MM.1S (cell line): ENCODE measurements at regions not wholly inside any gene's neighbourhood (a gene's known extent, or its start where the extent isn't known, plus 50 kb on each side); places are given as distances from the start of the nearest gene placed in this dataset.

Experiments
- DNase-seq: peaks from one replicate; pipeline ENCODE4 v3.0.0-alpha.2; 2015
- H2AFZ ChIP-seq: fragments of 300-600 bp; sonication (generic); 2 replicates; pipeline ENCODE4 v1.6.0; 2016; ENCODE audit warnings: antibody characterized with exemption, low read length
- H3F3A ChIP-seq: fragments of 300-600 bp; sonication (generic); 2 replicates; pipeline ENCODE4 v1.6.1; 2016; ENCODE audit warnings: mild to moderate bottlenecking, antibody characterized with exemption, low read length, moderate library complexity, mixed read lengths; ENCODE audit not compliant: insufficient read depth
- H3K27ac ChIP-seq: fragments of 300-600 bp; sonication (generic); 2 replicates; pipeline ENCODE4 v1.5.1; 2016; ENCODE audit warnings: mild to moderate bottlenecking, low read length
- H3K27me3 ChIP-seq: fragments of 300-600 bp; sonication (generic); replicated peaks from 2 replicates; pipeline ENCODE4 v1.6.0; 2016; ENCODE audit warnings: low read length; ENCODE audit not compliant: insufficient read depth
- H3K36me3 ChIP-seq: fragments of 300-600 bp; sonication (generic); replicated peaks from 2 replicates; pipeline ENCODE4 v1.6.1; 2016; ENCODE audit warnings: mild to moderate bottlenecking, low read length, mixed read lengths; ENCODE audit not compliant: insufficient read depth
- H3K4me1 ChIP-seq: fragments of 300-600 bp; sonication (generic); 2 replicates; pipeline ENCODE4 v1.6.1; 2016; ENCODE audit warnings: low read length, mixed read lengths
- H3K4me2 ChIP-seq: fragments of 300-600 bp; sonication (generic); 2 replicates; pipeline ENCODE4 v1.6.0; 2016; ENCODE audit warnings: low read depth, low read length
- H3K4me3 ChIP-seq: fragments of 300-600 bp; sonication (generic); 2 replicates; pipeline ENCODE4 v1.5.1; 2016; ENCODE audit warnings: low read length, mixed read lengths
- H3K79me2 ChIP-seq: fragments of 300-600 bp; sonication (generic); 2 replicates; pipeline ENCODE4 v1.6.1; 2016; ENCODE audit warnings: mixed run types, low read length, mixed read lengths
- H3K9ac ChIP-seq: fragments of 300-600 bp; sonication (generic); 2 replicates; pipeline ENCODE4 v1.6.1; 2016; ENCODE audit warnings: low read length, mixed read lengths
- H3K9me2 ChIP-seq: fragments of 300-600 bp; sonication (generic); replicated peaks from 2 replicates; pipeline ENCODE4 v1.6.1; 2016; ENCODE audit warnings: mild to moderate bottlenecking, low read length, mixed read lengths; ENCODE audit not compliant: insufficient read depth
- H3K9me3 ChIP-seq: fragments of 300-600 bp; sonication (generic); replicated peaks from 2 replicates; pipeline ENCODE4 v1.6.1; 2016; ENCODE audit warnings: mild to moderate bottlenecking, low read length, mixed read lengths; ENCODE audit not compliant: insufficient read depth
- H4K20me1 ChIP-seq: fragments of 300-600 bp; sonication (generic); 2 replicates; pipeline ENCODE4 v1.6.1; 2016; ENCODE audit warnings: mild to moderate bottlenecking, low read length, moderate library complexity, mixed read lengths; ENCODE audit not compliant: insufficient read depth
- EZH2 ChIP-seq: fragments of 300-600 bp; sonication (generic); optimal IDR thresholded peaks from 2 replicates; pipeline ENCODE3; 2017; ENCODE audit warnings: low read depth, mild to moderate bottlenecking, antibody characterized with exemption, low read length, mixed read lengths
- EZH2phosphoT487 ChIP-seq: fragments of 300-600 bp; sonication (generic); IDR thresholded peaks from 2 replicates; pipeline ENCODE4 v1.6.1; 2018; ENCODE audit warnings: antibody characterized with exemption, low read length
- TF ChIP-seq, protein P1 (sequence below): fragments of 300-600 bp; sonication (generic); IDR thresholded peaks from 2 replicates; pipeline ENCODE4 v1.5.1; 2016; ENCODE audit warnings: antibody characterized with exemption, low read length, mixed read lengths

DNA sequence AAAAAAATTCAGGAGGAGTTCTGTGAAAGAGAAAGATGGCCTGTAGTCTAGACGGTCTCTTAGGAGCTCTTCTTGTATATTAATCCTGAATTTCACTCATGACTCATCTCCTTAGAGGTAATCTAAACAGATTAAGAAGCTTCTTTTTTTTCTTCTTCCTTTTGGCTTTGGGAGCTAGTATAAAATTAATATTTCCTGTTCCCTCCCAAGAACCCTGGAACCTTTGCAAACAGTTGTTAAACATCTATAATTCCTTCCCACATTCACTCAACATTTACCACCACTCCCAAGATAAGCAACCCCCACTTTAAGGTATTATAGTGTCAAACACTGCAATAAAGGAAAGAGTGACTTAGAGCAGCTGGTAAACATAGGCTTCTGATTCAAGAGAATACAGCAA lies 146.4 kb upstream of the EDNRA start:
- no peaks in the 10 kb centered on the region for H3F3A ChIP-seq

DNA sequence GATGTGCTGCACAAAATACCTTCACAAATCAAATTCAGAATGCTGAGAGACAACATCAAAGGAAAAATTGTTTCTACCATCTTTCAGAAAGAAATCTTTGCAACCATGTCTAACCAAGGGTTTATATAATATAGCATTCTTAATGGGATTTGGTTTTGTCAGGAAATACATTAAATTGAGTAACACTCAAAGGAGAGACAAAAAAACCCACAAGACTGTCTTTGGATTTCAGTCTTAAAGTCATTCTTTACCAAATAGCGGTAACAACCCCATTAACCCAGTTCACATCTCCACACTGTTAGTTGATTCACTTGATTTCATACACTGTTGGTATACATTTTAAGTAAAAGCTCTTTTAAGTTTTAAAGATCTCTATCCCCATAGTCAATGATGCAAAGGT lies 145.7 kb upstream of the EDNRA start:
- no peaks in the 10 kb centered on the region for H3K9me3 ChIP-seq
- TF ChIP-seq, protein P1, sequence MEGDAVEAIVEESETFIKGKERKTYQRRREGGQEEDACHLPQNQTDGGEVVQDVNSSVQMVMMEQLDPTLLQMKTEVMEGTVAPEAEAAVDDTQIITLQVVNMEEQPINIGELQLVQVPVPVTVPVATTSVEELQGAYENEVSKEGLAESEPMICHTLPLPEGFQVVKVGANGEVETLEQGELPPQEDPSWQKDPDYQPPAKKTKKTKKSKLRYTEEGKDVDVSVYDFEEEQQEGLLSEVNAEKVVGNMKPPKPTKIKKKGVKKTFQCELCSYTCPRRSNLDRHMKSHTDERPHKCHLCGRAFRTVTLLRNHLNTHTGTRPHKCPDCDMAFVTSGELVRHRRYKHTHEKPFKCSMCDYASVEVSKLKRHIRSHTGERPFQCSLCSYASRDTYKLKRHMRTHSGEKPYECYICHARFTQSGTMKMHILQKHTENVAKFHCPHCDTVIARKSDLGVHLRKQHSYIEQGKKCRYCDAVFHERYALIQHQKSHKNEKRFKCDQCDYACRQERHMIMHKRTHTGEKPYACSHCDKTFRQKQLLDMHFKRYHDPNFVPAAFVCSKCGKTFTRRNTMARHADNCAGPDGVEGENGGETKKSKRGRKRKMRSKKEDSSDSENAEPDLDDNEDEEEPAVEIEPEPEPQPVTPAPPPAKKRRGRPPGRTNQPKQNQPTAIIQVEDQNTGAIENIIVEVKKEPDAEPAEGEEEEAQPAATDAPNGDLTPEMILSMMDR, result no peak
- TF ChIP-seq EZH2 (no peak), EZH2phosphoT487 (no peak)

More for the DNA sequence above, 146.4 kb upstream of the EDNRA start:
- H4K20me1 ChIP-seq, result no peaks in the 10 kb centered on the region
- no peaks in the 10 kb centered on the region for H3K4me1 ChIP-seq
- no peaks in the 10 kb centered on the region for H3K9me3 ChIP-seq
- H3K4me2 ChIP-seq, result no peak overlapping the region
- H3K27me3 ChIP-seq, result no peaks in the 10 kb centered on the region
- H3K27ac ChIP-seq, result no peak overlapping the region
- H3K4me3 ChIP-seq, result no peak overlapping the region
- H3K9ac ChIP-seq, result no peak overlapping the region
- TF ChIP-seq EZH2phosphoT487 (no peak), EZH2 (no peak)
- TF ChIP-seq, protein P1, result no peak
- no peaks in the 10 kb centered on the region for H3K36me3 ChIP-seq
- no peak for DNase-seq
- no peaks in the 10 kb centered on the region for H3K9me2 ChIP-seq
- no peaks in the 10 kb centered on the region for H3K79me2 ChIP-seq
- H2AFZ ChIP-seq, result no peak overlapping the region

DNA sequence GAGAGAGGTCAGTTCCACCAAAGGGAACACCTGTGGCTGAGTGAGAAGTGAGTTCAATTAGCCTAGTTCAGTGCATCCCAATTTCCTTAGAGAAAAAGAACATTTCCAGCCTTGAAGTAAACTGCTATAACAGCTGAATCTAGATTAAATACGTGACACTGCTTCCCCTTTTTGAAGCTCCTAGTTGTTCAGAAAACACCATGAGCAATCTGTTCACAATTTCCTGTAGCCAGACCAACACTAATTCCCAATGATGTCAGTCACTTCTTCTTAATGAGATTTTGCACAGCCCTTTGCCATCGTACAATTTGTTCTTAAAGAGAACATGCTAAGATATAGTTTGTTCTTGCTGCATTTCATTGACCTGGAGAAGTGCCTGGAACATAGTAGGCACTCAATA lies 144.6 kb upstream of the EDNRA start:
- H2AFZ ChIP-seq, result no peak overlapping the region
- no peak for DNase-seq
- H3K27ac ChIP-seq, result no peak overlapping the region
- no peaks in the 10 kb centered on the region for H4K20me1 ChIP-seq
- no peak overlapping the region for H3K4me2 ChIP-seq
- no peaks in the 10 kb centered on the region for H3K79me2 ChIP-seq
- H3K9me2 ChIP-seq, result no peaks in the 10 kb centered on the region
- no peak overlapping the region for H3K4me3 ChIP-seq
- no peaks in the 10 kb centered on the region for H3K36me3 ChIP-seq
- H3F3A ChIP-seq, result no peaks in the 10 kb centered on the region
- no peaks in the 10 kb centered on the region for H3K27me3 ChIP-seq
- H3K9ac ChIP-seq, result no peak overlapping the region
- TF ChIP-seq EZH2 (no peak), EZH2phosphoT487 (no peak)
- TF ChIP-seq, protein P1, result no peak
- H3K4me1 ChIP-seq, result no peaks in the 10 kb centered on the region
- H3K9me3 ChIP-seq, result no peaks in the 10 kb centered on the region

More for the DNA sequence above, 145.7 kb upstream of the EDNRA start:
- Histone ChIP-seq H3K4me3 (no peak overlapping the region), H3F3A (no peaks in the 10 kb centered on the region), H3K9me2 (no peaks in the 10 kb centered on the region), H3K4me2 (no peak overlapping the region), H3K36me3 (no peaks in the 10 kb centered on the region), H3K4me1 (no peaks in the 10 kb centered on the region), H3K9ac (no peak overlapping the region), H3K27ac (no peak overlapping the region), H4K20me1 (no peaks in the 10 kb centered on the region), H2AFZ (no peak overlapping the region), H3K27me3 (no peaks in the 10 kb centered on the region), H3K79me2 (no peaks in the 10 kb centered on the region)
- no peak for DNase-seq
